H1 (cell line): ENCODE measurements at regions not wholly inside any gene's neighbourhood (a gene's known extent, or its start where the extent isn't known, plus 50 kb on each side); places are given as distances from the start of the nearest gene placed in this dataset.

Source experiments
- CTCF ChIA-PET: fragments of 300-600 bp; sonication (Branson Sonifier 250); formaldehyde crosslinking; loops from one replicate; lab custom pipeline; 2021; ENCODE audit not compliant: partially characterized antibody; lab: Charles Lee
- POLR2A ChIA-PET: fragments of 300-600 bp; sonication (Branson Sonifier 250); formaldehyde crosslinking; loops from one replicate; lab custom pipeline; 2021; ENCODE audit warnings: inconsistent platforms; ENCODE audit not compliant: partially characterized antibody; lab: Charles Lee
- DNase-seq, 2 experiments: peaks; one replicate each; pipeline versions ENCODE4 v3.0.0 to v3.0.0-alpha.2; 2010 to 2022; ENCODE audit warnings: low spot score in 2 of 2, low read depth in 1 of 2, mixed read lengths in 1 of 2
- FAIRE-seq: peaks from 2 replicates; lab custom pipeline; 2011; peaks lifted over from hg19 to GRCh38; lab: Jason Lieb, UNC
- H2AFZ ChIP-seq: 2 replicates; pipeline ENCODE4 v1.8.1; 2012; ENCODE audit warnings: low read length, inconsistent platforms
- H2AK5ac ChIP-seq: 2 replicates; pipeline ENCODE4 v1.6.1; 2013; ENCODE audit warnings: low read depth, low read length
- H2BK120ac ChIP-seq: replicated peaks from 2 replicates; pipeline ENCODE3; 2013; ENCODE audit warnings: low read depth, low read length, inconsistent platforms
- H2BK12ac ChIP-seq: 2 replicates; pipeline ENCODE4 v1.6.1; 2013; ENCODE audit warnings: low read depth, low read length
- H2BK15ac ChIP-seq: 2 replicates; pipeline ENCODE4 v1.6.1; 2013; ENCODE audit warnings: low read length
- H2BK20ac ChIP-seq: 2 replicates; pipeline ENCODE4 v1.6.1; 2013; ENCODE audit warnings: low read length
- H2BK5ac ChIP-seq: 2 replicates; pipeline ENCODE4 v1.6.1; 2013; ENCODE audit warnings: low read depth, low read length
- H3K14ac ChIP-seq: 2 replicates; pipeline ENCODE4 v1.6.1; 2013; ENCODE audit warnings: inconsistent platforms; ENCODE audit not compliant: insufficient read length
- H3K18ac ChIP-seq: 2 replicates; pipeline ENCODE4 v1.6.1; 2013; ENCODE audit warnings: low read length; ENCODE audit errors: extremely low read depth
- H3K23ac ChIP-seq: 2 replicates; pipeline ENCODE4 v1.6.1; 2013; ENCODE audit warnings: inconsistent platforms; ENCODE audit not compliant: insufficient read length
- H3K23me2 ChIP-seq: 2 replicates; pipeline ENCODE4 v1.6.1; 2013; ENCODE audit warnings: low read depth, low read length
- H3K27ac ChIP-seq: 2 replicates; pipeline ENCODE4 v1.6.1; 2011; ENCODE audit warnings: low read depth, low read length, inconsistent platforms
- H3K27me3 ChIP-seq, 4 experiments: replicated peaks in 1 of 4; 1 replicate in 1 of 4; 2 replicates in 3 of 4; pipeline versions ENCODE4 v1.6.1 to v1.8.1; 2011 to 2013; ENCODE audit warnings: low read length in 3 of 4, mild to moderate bottlenecking in 3 of 4, inconsistent platforms in 2 of 4, mixed read lengths in 2 of 4, moderate library complexity in 1 of 4; ENCODE audit not compliant: control insufficient read depth in 3 of 4, insufficient read depth in 3 of 4; ENCODE audit errors: extremely low read depth in 1 of 4
- H3K36me3 ChIP-seq, 4 experiments: 2 replicates each; pipeline versions ENCODE4 v1.6.1 to v1.8.1; 2011 to 2013; ENCODE audit warnings: mild to moderate bottlenecking in 4 of 4, low read length in 3 of 4, moderate library complexity in 2 of 4, control low read depth in 1 of 4, inconsistent platforms in 1 of 4; ENCODE audit not compliant: insufficient read depth in 4 of 4, control insufficient read depth in 2 of 4
- H3K4ac ChIP-seq: replicated peaks from 2 replicates; pipeline ENCODE3; 2013; ENCODE audit warnings: low read length, low read depth, mixed read lengths, inconsistent platforms; ENCODE audit not compliant: insufficient read length
- H3K4me1 ChIP-seq, 4 experiments: replicated peaks in 1 of 4; 1 replicate in 1 of 4; 2 replicates in 3 of 4; pipeline versions ENCODE4 v1.6.1 to v1.8.1; 2011 to 2013; ENCODE audit warnings: low read length in 3 of 4, inconsistent platforms in 2 of 4, mixed read lengths in 1 of 4; ENCODE audit not compliant: insufficient read depth in 4 of 4, control insufficient read depth in 3 of 4
- H3K4me2 ChIP-seq, 2 experiments: 2 replicates each; pipeline versions ENCODE4 v1.6.1 to v1.8.1; 2011 to 2013; ENCODE audit warnings: low read depth in 2 of 2, low read length in 2 of 2, control low read depth in 1 of 2, inconsistent platforms in 1 of 2, mild to moderate bottlenecking in 1 of 2; ENCODE audit not compliant: insufficient read depth in 1 of 2
- H3K4me3 ChIP-seq, 4 experiments: fragments of 200-600, 300-600 bp in 1 of 4; sonication (generic), shearing (Covaris generic), sonication (Bioruptor Twin) in 1 of 4; 2 replicates each; pipeline versions ENCODE4 v1.5.1 to v1.8.1; 2011 to 2016; ENCODE audit warnings: low read length in 4 of 4, low read depth in 3 of 4, control low read depth in 2 of 4, inconsistent platforms in 2 of 4, mild to moderate bottlenecking in 2 of 4, mixed read lengths in 1 of 4, moderate library complexity in 1 of 4; ENCODE audit not compliant: insufficient read depth in 2 of 4; ENCODE audit errors: extremely low read depth in 1 of 4
- H3K56ac ChIP-seq: replicated peaks from 2 replicates; pipeline ENCODE3; 2013; ENCODE audit warnings: low read depth, mild to moderate bottlenecking, mixed read lengths, low read length, inconsistent platforms; ENCODE audit not compliant: insufficient read length
- H3K79me1 ChIP-seq: 2 replicates; pipeline ENCODE4 v1.6.1; 2013; ENCODE audit warnings: low read depth, low read length, control low read depth
- H3K79me2 ChIP-seq, 2 experiments: 2 replicates each; pipeline versions ENCODE4 v1.6.1 to v1.8.1; 2012 to 2013; ENCODE audit warnings: low read length in 2 of 2, mild to moderate bottlenecking in 2 of 2, inconsistent platforms in 1 of 2; ENCODE audit not compliant: insufficient read depth in 2 of 2, control insufficient read depth in 1 of 2
- H3K9ac ChIP-seq, 4 experiments: replicated peaks in 1 of 4; 1 replicate in 1 of 4; 2 replicates in 3 of 4; pipeline versions ENCODE4 v1.6.1 to v1.8.1; 2011 to 2013; ENCODE audit warnings: low read depth in 3 of 4, low read length in 3 of 4, control low read depth in 2 of 4, mild to moderate bottlenecking in 2 of 4, moderate library complexity in 2 of 4, inconsistent platforms in 1 of 4; ENCODE audit errors: extremely low read depth in 1 of 4
- H3K9me3 ChIP-seq, 2 experiments: 2 replicates each; pipeline versions ENCODE4 v1.6.1 to v1.8.1; 2012 to 2013; ENCODE audit warnings: mild to moderate bottlenecking in 2 of 2, moderate library complexity in 2 of 2, control low read depth in 1 of 2, inconsistent platforms in 1 of 2, low read depth in 1 of 2, low read length in 1 of 2, mixed read lengths in 1 of 2; ENCODE audit not compliant: insufficient read depth in 2 of 2
- H4K20me1 ChIP-seq, 2 experiments: replicated peaks in 1 of 2; 2 replicates each; pipeline versions ENCODE3 to v1.8.1; 2011 to 2013; ENCODE audit warnings: inconsistent platforms in 2 of 2, low read length in 2 of 2, mild to moderate bottlenecking in 1 of 2; ENCODE audit not compliant: insufficient read depth in 2 of 2, control insufficient read depth in 1 of 2
- H4K5ac ChIP-seq: 2 replicates; pipeline ENCODE4 v1.6.1; 2013; ENCODE audit warnings: low read length, low read depth, mixed read lengths, inconsistent platforms; ENCODE audit not compliant: insufficient read length
- H4K8ac ChIP-seq: 2 replicates; pipeline ENCODE4 v1.8.0; 2013; ENCODE audit warnings: mild to moderate bottlenecking, moderate library complexity, low read length, inconsistent platforms; ENCODE audit not compliant: insufficient read depth; ENCODE audit errors: extremely low read depth
- H4K91ac ChIP-seq: replicated peaks from 2 replicates; pipeline ENCODE3; 2013; ENCODE audit warnings: low read length, mixed read lengths, inconsistent platforms; ENCODE audit not compliant: insufficient read length
- CBX8 ChIP-seq: fragments of 300-800, 300-1000 bp; sonication (generic); IDR thresholded peaks from 2 replicates; pipeline ENCODE4 v1.7.1; 2016; ENCODE audit warnings: low read depth, low read length, borderline replicate concordance
- CREB1 ChIP-seq: IDR thresholded peaks from 2 replicates; pipeline ENCODE4 v1.6.1; 2012; ENCODE audit warnings: inconsistent platforms
- EP300 ChIP-seq, 2 experiments: IDR thresholded peaks; 1 replicate in 1 of 2; 2 replicates in 1 of 2; pipeline ENCODE4 v1.6.1; 2011 to 2012; ENCODE audit warnings: low read depth in 2 of 2, low read length in 2 of 2, mild to moderate bottlenecking in 2 of 2, borderline replicate concordance in 1 of 2, inconsistent platforms in 1 of 2, moderate library complexity in 1 of 2
- JUN ChIP-seq: IDR thresholded peaks from 2 replicates; pipeline ENCODE4 v1.6.1; 2011; ENCODE audit warnings: low read depth, mild to moderate bottlenecking, improper control_type of control experiment, low read length
- POLR2A ChIP-seq, 2 experiments: IDR thresholded peaks; 1 replicate in 1 of 2; 2 replicates in 1 of 2; pipeline ENCODE4 v1.6.1; 2011; ENCODE audit warnings: low read depth in 2 of 2, low read length in 2 of 2, mild to moderate bottlenecking in 2 of 2; ENCODE audit errors: control extremely low read depth in 1 of 2
- POLR2AphosphoS5 ChIP-seq: IDR thresholded peaks from 2 replicates; pipeline ENCODE4 v1.6.1; 2011; ENCODE audit warnings: low read depth, low read length
- RXRA ChIP-seq: IDR thresholded peaks from 2 replicates; pipeline ENCODE4 v1.6.1; 2011; ENCODE audit warnings: low read depth, mild to moderate bottlenecking, low read length, moderate library complexity; ENCODE audit not compliant: insufficient read depth
- SAP30 ChIP-seq: fragments of 300-600 bp; sonication (generic); IDR thresholded peaks from 2 replicates; pipeline ENCODE4 v1.7.1; 2012; ENCODE audit warnings: low read length, moderate library complexity, mild to moderate bottlenecking, inconsistent platforms; ENCODE audit not compliant: insufficient read depth, insufficient replicate concordance
- SP4 ChIP-seq: IDR thresholded peaks from 2 replicates; pipeline ENCODE4 v1.6.1; 2012; ENCODE audit warnings: low read length, inconsistent platforms
- SRF ChIP-seq: IDR thresholded peaks from 2 replicates; pipeline ENCODE4 v1.6.1; 2011; ENCODE audit warnings: mild to moderate bottlenecking, low read depth, low read length, moderate library complexity
- YY1 ChIP-seq: IDR thresholded peaks from 2 replicates; pipeline ENCODE4 v1.6.1; 2011; ENCODE audit warnings: low read depth, mild to moderate bottlenecking, low read length
- WGBS, 2 experiments: shearing (Covaris generic) in 1 of 2; methylation state at CpG; one replicate each; pipeline versions ENCODE4 v1.1.6 to v1.1.7; 2013 to 2015; ENCODE audit warnings: low lambda C conversion rate in 2 of 2, mixed read lengths in 2 of 2, inconsistent platforms in 1 of 2, low coverage in 1 of 2, missing lambda C conversion rate in 1 of 2; ENCODE audit not compliant: insufficient replicate concordance in 2 of 2, insufficient coverage in 1 of 2, insufficient read length in 1 of 2; ENCODE audit errors: extremely low coverage in 1 of 2, missing lambda C conversion rate in 1 of 2; 5-methylcytosine and 5-hydroxymethylcytosine counted together

- Histone ChIP-seq H2AFZ (no peak overlapping the region), H3K14ac (no peak overlapping the region), H3K4me2 (no peak overlapping the region), H3K23me2 (no peaks in the 10 kb centered on the region), H2BK5ac (no peak overlapping the region), H3K27ac (no peak overlapping the region), H2BK15ac (no peak overlapping the region), H4K8ac (no peak overlapping the region), H2AK5ac (no peak overlapping the region), H3K23ac (no peak overlapping the region), H3K36me3 (no peaks in the 10 kb centered on the region), H4K20me1 (no peaks in the 10 kb centered on the region), H3K9me3 (no peaks in the 10 kb centered on the region), H3K79me2 (no peaks in the 10 kb centered on the region), H3K4me3 (no peak overlapping the region), H3K56ac (no peak overlapping the region), H2BK120ac (no peak overlapping the region), H2BK20ac (no peak overlapping the region), H3K4me1 (peaks cover 0 to 4% (median under 1%) of the 10 kb centered on the region in 4 experiments; a peak in 1 of 7 replicates), H2BK12ac (no peak overlapping the region), H4K91ac (no peak overlapping the region), H3K18ac (no peak overlapping the region), H3K9ac (no peak overlapping the region), H3K27me3 (no peaks in the 10 kb centered on the region), H3K79me1 (no peaks in the 10 kb centered on the region), H3K4ac (no peak overlapping the region), H4K5ac (no peak overlapping the region)
- DNase-seq (no peak), FAIRE-seq (no peak)
- POLR2A ChIA-PET = interaction anchor here (2.3 kb wide), 1 partner anchor 99 kb away, joined by 9 read pairs; the partner anchor contains the start of gene HMGB1
- CTCF ChIA-PET = interaction anchor here (0.7 to 1.1 kb wide), 2 partner anchors 16 to 22 kb away, joined by 3 to 4 read pairs; no protein-coding TSS in a partner anchor
- 82% methylated on average over 1 of the region's 1 CpG; no CpG with 5 or more reads in 1 of the 2 experiments for WGBS, 2 experiments
- TF ChIP-seq RXRA (no peak), EP300 (IDR thresholded peaks at IDR 0.05; ENCODE audit: borderline replicate concordance in 1 of 2, low read depth in 2 of 2, low read length in 2 of 2) (no peak), SRF (no peak), CREB1 (no peak), CBX8 (no peak), SAP30 (no peak), POLR2A (IDR thresholded peaks at IDR 0.05; ENCODE audit: control extremely low read depth in 1 of 2, low read depth in 2 of 2, low read length in 2 of 2) (no peak), SP4 (no peak), POLR2AphosphoS5 (no peak), YY1 (no peak), JUN (no peak)
Measured at GRCh38 chr13:30565658-30566057, 52.1 kb upstream of the USPL1 start.
